Ishikawa (cell line): ENCODE measurements at regions not wholly inside any gene's neighbourhood (a gene's known extent, or its start where the extent isn't known, plus 50 kb on each side); places are given as distances from the start of the nearest gene placed in this dataset.

Experiments
- FOXM1 ChIP-seq: IDR thresholded peaks from 2 replicates; pipeline ENCODE4 v1.6.1; 2012; ENCODE audit warnings: low read depth, borderline replicate concordance
- NFIC ChIP-seq: IDR thresholded peaks from 2 replicates; pipeline ENCODE4 v1.6.1; 2012
- YY1 ChIP-seq: IDR thresholded peaks from 2 replicates; pipeline ENCODE4 v1.6.1; 2012; ENCODE audit warnings: low read depth

DNA sequence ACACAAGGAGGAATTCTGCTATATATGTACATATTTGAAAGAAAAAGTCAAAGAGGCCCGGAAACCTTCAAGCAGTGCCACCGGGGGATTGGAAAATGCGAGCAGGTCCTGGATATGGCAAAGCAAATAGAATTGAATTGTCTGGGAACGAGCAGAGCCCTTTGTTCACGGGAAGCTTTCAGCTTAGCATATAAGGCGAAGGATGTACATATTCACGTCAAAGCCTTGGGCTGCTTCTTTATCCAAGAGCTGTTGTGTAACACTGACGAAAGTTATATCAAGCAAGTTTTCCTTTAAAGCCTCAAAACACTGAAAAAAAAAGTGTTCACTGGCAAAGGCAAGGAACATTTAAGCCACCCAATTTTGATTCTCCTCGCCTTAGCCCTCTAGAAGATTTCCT is 171.0 kb downstream of the GPX5 start:
- no peak for TF ChIP-seq FOXM1
- no peak for TF ChIP-seq YY1
- no peak for TF ChIP-seq NFIC
